Activated T-cell treated with anti-CD3 and anti-CD28 coated beads, Interleukin-2, amount 50 U/mL, for 4 hours (primary cell): ENCODE measurements at regions not wholly inside any gene's neighbourhood (a gene's known extent, or its start where the extent isn't known, plus 50 kb on each side); places are given as distances from the start of the nearest gene placed in this dataset.
"Not testable (repeated sequence)": the region's sequence is repeated elsewhere in the genome, so short reads cannot be mapped to it uniquely, and the experiment has no call there.

Experiments
- ATAC-seq, 2 donors: fragments of 200-7000 bp; cut with Tn5 transposase; one replicate each; pipeline ENCODE4 v1.10.0; 2021
- DNase-seq: peaks from one replicate; pipeline ENCODE4 v3.0.0-alpha.2; 2020
- H3K27me3 Mint-ChIP-seq: one replicate; pipeline ENCODE4 v1.8.0; 2021; ENCODE audit warnings: low read depth, mixed read lengths
- H3K36me3 Mint-ChIP-seq: one replicate; pipeline ENCODE4 v1.8.0; 2022; ENCODE audit warnings: mixed read lengths; ENCODE audit not compliant: insufficient read depth
- H3K4me1 Mint-ChIP-seq: one replicate; pipeline ENCODE4 v1.8.0; 2021; ENCODE audit warnings: low read depth, mixed read lengths
- H3K4me3 Mint-ChIP-seq: one replicate; pipeline ENCODE4 v1.8.0; 2021; ENCODE audit warnings: mild to moderate bottlenecking, moderate library complexity, mixed read lengths
- H3K9me3 Mint-ChIP-seq: one replicate; pipeline ENCODE4 v1.8.0; 2021; ENCODE audit warnings: mixed read lengths

GRCh38 chr1:189117072-189117770 is 1360.4 kb downstream of the BRINP3 start:
- no peaks in the 10 kb centered on the region for H3K36me3 Mint-ChIP-seq
- ATAC-seq = no peak

GRCh38 chr1:189121941-189122340 is 1355.7 kb downstream of the BRINP3 start:
- Mint-ChIP-seq H3K36me3 (no peaks in the 10 kb centered on the region), H3K27me3 (no peaks in the 10 kb centered on the region), H3K4me1 (no peaks in the 10 kb centered on the region), H3K9me3 (peaks cover 19% of the 10 kb centered on the region), H3K4me3 (no peak overlapping the region)
- ATAC-seq (no peak), DNase-seq (no peak)

More at GRCh38 chr1:189117072-189117770, 1360.4 kb downstream of the BRINP3 start:
- Mint-ChIP-seq H3K4me3 (no peak overlapping the region), H3K4me1 (no peaks in the 10 kb centered on the region), H3K27me3 (no peaks in the 10 kb centered on the region), H3K9me3 (peaks cover 15% of the 10 kb centered on the region)
- no peak for DNase-seq

- ATAC-seq = no peak
- Mint-ChIP-seq H3K27me3 (no peaks in the 10 kb centered on the region), H3K4me1 (no peaks in the 10 kb centered on the region), H3K36me3 (no peaks in the 10 kb centered on the region), H3K9me3 (peaks cover 22% of the 10 kb centered on the region), H3K4me3 (no peak overlapping the region)
- no peak for DNase-seq
Measured at GRCh38 chr1:189125694-189126093, 1352.0 kb downstream of the BRINP3 start.

DNA sequence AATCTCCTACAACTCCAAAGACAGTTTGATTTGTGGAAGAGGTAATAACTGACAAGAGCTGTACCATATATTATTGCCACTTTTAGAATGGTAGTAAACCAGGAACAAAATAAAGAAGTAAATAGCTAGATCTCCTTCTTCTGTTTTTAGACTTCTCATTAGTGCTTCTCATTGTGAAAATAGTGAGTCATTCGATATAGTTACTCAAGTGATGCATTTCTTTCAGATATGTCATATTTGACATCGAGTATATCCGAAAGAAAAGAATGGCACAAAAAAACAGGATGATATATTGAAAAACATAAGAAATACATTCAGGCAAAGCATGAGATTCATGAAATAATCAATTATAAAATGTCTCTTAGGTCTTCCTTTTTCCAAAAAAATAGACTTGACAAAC is 1346.1 kb downstream of the BRINP3 start:
- Mint-ChIP-seq H3K4me3 (no peak overlapping the region), H3K4me1 (no peaks in the 10 kb centered on the region), H3K27me3 (no peaks in the 10 kb centered on the region), H3K36me3 (no peaks in the 10 kb centered on the region), H3K9me3 (peaks cover 13% of the 10 kb centered on the region)
- DNase-seq = no peak
- ATAC-seq = no peak

- not testable (repeated sequence) for H3K27me3 Mint-ChIP-seq, ATAC-seq, H3K4me1 Mint-ChIP-seq, H3K4me3 Mint-ChIP-seq, H3K36me3 Mint-ChIP-seq, DNase-seq
- peaks cover 18% of the 10 kb centered on the region for H3K9me3 Mint-ChIP-seq
Measured at GRCh38 chr1:189139748-189140147, 1337.9 kb downstream of the BRINP3 start.

DNA sequence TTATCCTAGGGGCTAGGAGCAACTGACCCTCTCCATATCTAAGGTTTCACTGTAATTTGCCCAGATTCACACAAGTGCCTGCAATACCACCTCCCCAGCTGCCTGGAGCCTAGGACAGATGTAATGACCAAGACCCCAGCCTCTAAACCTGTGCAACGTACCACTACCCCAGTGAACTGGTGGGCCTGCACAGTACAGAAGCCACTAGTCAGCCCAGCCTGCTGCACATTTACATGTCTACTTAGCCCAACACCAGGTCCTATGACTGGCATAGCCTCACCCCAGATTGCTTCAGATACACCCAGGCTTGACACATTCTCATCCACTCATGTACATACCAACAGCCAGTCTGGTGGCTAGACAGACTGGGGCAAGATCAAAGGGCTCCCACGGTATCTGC is 1336.6 kb downstream of the BRINP3 start:
- no peaks in the 10 kb centered on the region for H3K27me3 Mint-ChIP-seq
- H3K4me3 Mint-ChIP-seq = no peak overlapping the region
- no peaks in the 10 kb centered on the region for H3K36me3 Mint-ChIP-seq
- no peaks in the 10 kb centered on the region for H3K4me1 Mint-ChIP-seq
- DNase-seq (no peak), ATAC-seq (no peak)
- peaks cover 18% of the 10 kb centered on the region for H3K9me3 Mint-ChIP-seq

- Mint-ChIP-seq H3K4me1 (no peaks in the 10 kb centered on the region), H3K27me3 (no peaks in the 10 kb centered on the region), H3K9me3 (peaks cover 12% of the 10 kb centered on the region), H3K36me3 (no peaks in the 10 kb centered on the region), H3K4me3 (no peak overlapping the region)
- ATAC-seq = no peak
- no peak for DNase-seq
Measured at GRCh38 chr1:189149547-189150375, 1327.9 kb downstream of the BRINP3 start.

- ATAC-seq (no peak), DNase-seq (no peak)
- Mint-ChIP-seq H3K27me3 (no peaks in the 10 kb centered on the region), H3K4me3 (no peak overlapping the region), H3K4me1 (no peaks in the 10 kb centered on the region), H3K9me3 (peaks cover 14% of the 10 kb centered on the region), H3K36me3 (no peaks in the 10 kb centered on the region)
Measured at GRCh38 chr1:189150624-189151023, 1327.0 kb downstream of the BRINP3 start.

GRCh38 chr1:189151361-189151760 is 1326.3 kb downstream of the BRINP3 start:
- peaks cover 18% of the 10 kb centered on the region for H3K9me3 Mint-ChIP-seq
- ATAC-seq = no peak
- no peak overlapping the region for H3K4me3 Mint-ChIP-seq
- H3K4me1 Mint-ChIP-seq = no peaks in the 10 kb centered on the region
- no peaks in the 10 kb centered on the region for H3K36me3 Mint-ChIP-seq
- no peaks in the 10 kb centered on the region for H3K27me3 Mint-ChIP-seq
- no peak for DNase-seq

- DNase-seq = no peak
- no peaks in the 10 kb centered on the region for H3K27me3 Mint-ChIP-seq
- no peak overlapping the region for H3K4me3 Mint-ChIP-seq
- H3K9me3 Mint-ChIP-seq = peaks cover 18% of the 10 kb centered on the region
- ATAC-seq = no peak
- H3K36me3 Mint-ChIP-seq = no peaks in the 10 kb centered on the region
- no peaks in the 10 kb centered on the region for H3K4me1 Mint-ChIP-seq
Measured at GRCh38 chr1:189152685-189153084, 1325.0 kb downstream of the BRINP3 start.

DNA sequence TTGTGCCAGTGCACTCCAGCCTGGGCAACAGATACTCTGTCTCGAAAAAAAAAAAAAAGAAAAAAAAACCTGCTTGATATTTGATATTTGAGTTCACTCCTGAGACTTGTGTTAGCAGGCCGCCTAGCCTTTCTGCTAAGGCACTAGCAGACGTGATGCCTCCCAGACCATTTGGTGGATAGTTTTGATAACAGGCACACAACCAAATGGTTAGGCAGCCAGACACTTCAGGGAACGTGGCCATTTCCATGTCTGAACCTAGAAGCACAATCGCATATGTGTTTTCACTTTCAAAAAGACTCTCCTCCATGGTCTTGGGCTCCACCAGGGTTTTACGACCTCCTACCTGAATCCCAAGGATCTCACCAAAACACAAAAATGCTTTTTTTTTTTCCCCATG is 1319.5 kb downstream of the BRINP3 start:
- ATAC-seq = no peak
- H3K9me3 Mint-ChIP-seq = peaks cover 10% of the 10 kb centered on the region
- DNase-seq = no peak
- no peak overlapping the region for H3K4me3 Mint-ChIP-seq
- H3K4me1 Mint-ChIP-seq = no peaks in the 10 kb centered on the region
- no peaks in the 10 kb centered on the region for H3K27me3 Mint-ChIP-seq
- no peaks in the 10 kb centered on the region for H3K36me3 Mint-ChIP-seq

GRCh38 chr1:189175889-189176288 is 1301.8 kb downstream of the BRINP3 start:
- Mint-ChIP-seq H3K4me3 (no peak overlapping the region), H3K36me3 (no peaks in the 10 kb centered on the region), H3K4me1 (no peaks in the 10 kb centered on the region), H3K27me3 (no peaks in the 10 kb centered on the region), H3K9me3 (peaks cover 30% of the 10 kb centered on the region)
- no peak for ATAC-seq
- DNase-seq = no peak

- peaks cover 23% of the 10 kb centered on the region for H3K9me3 Mint-ChIP-seq
- no peak overlapping the region for H3K4me3 Mint-ChIP-seq
- no peaks in the 10 kb centered on the region for H3K4me1 Mint-ChIP-seq
- no peaks in the 10 kb centered on the region for H3K36me3 Mint-ChIP-seq
- DNase-seq = no peak
- H3K27me3 Mint-ChIP-seq = no peaks in the 10 kb centered on the region
- ATAC-seq = no peak
Measured at GRCh38 chr1:189180057-189180456, 1297.6 kb downstream of the BRINP3 start.

- peaks cover 10% of the 10 kb centered on the region for H3K9me3 Mint-ChIP-seq
- DNase-seq = no peak
- H3K27me3 Mint-ChIP-seq = no peaks in the 10 kb centered on the region
- ATAC-seq = no peak
- H3K36me3 Mint-ChIP-seq = no peaks in the 10 kb centered on the region
- H3K4me3 Mint-ChIP-seq = no peak overlapping the region
- no peaks in the 10 kb centered on the region for H3K4me1 Mint-ChIP-seq
Measured at GRCh38 chr1:189185097-189185496, 1292.6 kb downstream of the BRINP3 start.
